ENCODE measurements at regions not wholly inside any gene's neighbourhood (a gene's known extent, or its start where the extent isn't known, plus 50 kb on each side); places are given as distances from the start of the nearest gene placed in this dataset.

GRCh38 chr1:184828369-184828717 is 73.7 kb upstream of the EDEM3 start:
- no peak for TF ChIP-seq CTCF (conservative IDR thresholded peaks at IDR 0.05 in 1 of 2, IDR thresholded peaks at IDR 0.05 in 1 of 2; ENCODE audit: low read depth in 1 of 2, low read length in 2 of 2)
- no peak for TF ChIP-seq EZH2 (IDR thresholded peaks at IDR 0.05; ENCODE audit: low read length, missing control alignments)

All from fibroblast of lung (primary cell).